Liver (tissue), 3 donors: ENCODE measurements at regions not wholly inside any gene's neighbourhood (a gene's known extent, or its start where the extent isn't known, plus 50 kb on each side); places are given as distances from the start of the nearest gene placed in this dataset.
A peak's percentile ranks its signal among the peaks of the same experiment; 100 is the strongest.

Source experiments
- CTCF ChIP-seq: fragments of 150-350 bp; IDR thresholded peaks from 2 replicates; pipeline ENCODE4 v1.5.1; 2017; ENCODE audit warnings: improper control_type of control experiment, low read depth, low read length; ENCODE audit not compliant: missing input control
- FOXA1 ChIP-seq: IDR thresholded peaks from 2 replicates; pipeline ENCODE4 v1.6.1; 2016; ENCODE audit warnings: antibody characterized with exemption
- HNF4A ChIP-seq, 2 donors: conservative IDR thresholded peaks; 2 replicates each; pipeline ENCODE4 v1.6.1; 2016; ENCODE audit warnings: antibody characterized with exemption in 2 of 2, mild to moderate bottlenecking in 2 of 2
- HNF4G ChIP-seq: IDR thresholded peaks from 2 replicates; pipeline ENCODE4 v1.6.1; 2016; ENCODE audit warnings: antibody characterized with exemption
- JUND ChIP-seq, 2 donors: IDR thresholded peaks; 2 replicates each; pipeline ENCODE4 v1.6.1; 2016; ENCODE audit warnings: antibody characterized with exemption in 2 of 2
- REST ChIP-seq: IDR thresholded peaks from 2 replicates; pipeline ENCODE4 v1.6.1; 2016; ENCODE audit warnings: antibody characterized with exemption, mild to moderate bottlenecking
- SP1 ChIP-seq: IDR thresholded peaks from 2 replicates; pipeline ENCODE4 v1.6.1; 2018; ENCODE audit warnings: antibody characterized with exemption, mild to moderate bottlenecking
- TAF1 ChIP-seq: conservative IDR thresholded peaks from 2 replicates; pipeline ENCODE4 v1.6.1; 2016; ENCODE audit warnings: antibody characterized with exemption, mild to moderate bottlenecking
- YY1 ChIP-seq: IDR thresholded peaks from 2 replicates; pipeline ENCODE4 v1.6.1; 2016; ENCODE audit warnings: antibody characterized with exemption, mild to moderate bottlenecking
- TF ChIP-seq, protein P1 (sequence below): IDR thresholded peaks from 2 replicates; pipeline ENCODE4 v1.6.1; 2016; ENCODE audit warnings: antibody characterized with exemption
- donor health status: healthy.
- donor health status: healthy.

DNA sequence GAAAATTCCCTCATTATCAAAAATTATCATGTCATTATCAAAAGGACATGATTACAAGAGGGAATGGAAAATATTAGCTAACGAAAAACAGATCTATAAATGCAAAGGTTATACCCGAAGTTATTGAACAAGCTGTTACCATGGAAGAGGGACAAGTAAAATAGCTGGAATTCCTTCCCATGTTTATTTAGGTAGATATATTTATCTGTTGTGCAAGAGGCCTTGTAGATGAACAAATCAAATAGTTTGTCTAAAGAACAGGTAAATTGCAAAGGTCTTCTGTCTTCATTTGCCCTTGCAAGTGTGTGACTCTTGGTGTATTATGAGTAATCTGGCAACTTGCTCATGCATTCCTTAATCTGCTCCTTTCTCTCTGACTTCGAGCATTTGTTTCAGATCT is 1170.9 kb downstream of the SORCS1 start:
- TF ChIP-seq FOXA1: peak; percentile 98
- no peak for TF ChIP-seq CTCF
- TF ChIP-seq REST: peak; percentile 58
- TF ChIP-seq YY1: peak; percentile 46
- TF ChIP-seq HNF4A (conservative IDR thresholded peaks at IDR 0.05): peak; percentile 78 to 94
- TF ChIP-seq TAF1: no peak
- TF ChIP-seq, protein P1, sequence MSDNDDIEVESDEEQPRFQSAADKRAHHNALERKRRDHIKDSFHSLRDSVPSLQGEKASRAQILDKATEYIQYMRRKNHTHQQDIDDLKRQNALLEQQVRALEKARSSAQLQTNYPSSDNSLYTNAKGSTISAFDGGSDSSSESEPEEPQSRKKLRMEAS: peak; percentile 83
- no peak for TF ChIP-seq HNF4G
- peak; percentile 83 to 92 for TF ChIP-seq JUND (IDR thresholded peaks at IDR 0.05)
- TF ChIP-seq SP1: peak; percentile 72
